ENCODE measurements at regions not wholly inside any gene's neighbourhood (a gene's known extent, or its start where the extent isn't known, plus 50 kb on each side); places are given as distances from the start of the nearest gene placed in this dataset.
"Not testable (repeated sequence)": the region's sequence is repeated elsewhere in the genome, so short reads cannot be mapped to it uniquely, and the experiment has no call there.

GRCh38 chr6:4210629-4211419, 75.4 kb upstream of the ECI2 start:
- H3K36me3 ChIP-seq: no peaks in the 10 kb centered on the region
- no peak overlapping the region for H3K4me3 ChIP-seq
- no peaks in the 10 kb centered on the region for H3K4me1 ChIP-seq
- TF ChIP-seq CTCF (IDR thresholded peaks at IDR 0.05): peak; percentile 50 to 72 (median 62)
- TF ChIP-seq EP300 (IDR thresholded peaks at IDR 0.05; ENCODE audit: low read depth): no peak
- TF ChIP-seq POLR2A (IDR thresholded peaks at IDR 0.05): no peak
- no peak for TF ChIP-seq POLR2AphosphoS5 (IDR thresholded peaks at IDR 0.05)
- in situ Hi-C loops (cut with MboI; ENCODE audit: low pct_ligation_motif_present in 1 of 4, low pct_unique_long_range_greater_than_20kb in 1 of 4, low sequenced_read_pairs in 3 of 4) (no loop called here), intact Hi-C loops (cut with DNase I; ENCODE audit: low total_unique reads) (no loop called here)
- peaks cover 9 to 16% of the 10 kb centered on the region in 2 donors for H3K9me3 ChIP-seq
- no peak overlapping the region for H3K27ac ChIP-seq
- WGBS, 2 donors (ENCODE audit: low coverage in 1 of 2): 54 to 67% methylated on average over 2 to 4 of the region's 4 CpGs
- peak; percentile 56 for DNase-seq
- H3K27me3 ChIP-seq: no peaks in the 10 kb centered on the region

- Histone ChIP-seq H3K9me3 (peaks cover 6 to 13% of the 10 kb centered on the region in 2 donors), H3K4me1 (no peaks in the 10 kb centered on the region), H3K27me3 (no peaks in the 10 kb centered on the region), H3K27ac (no peak overlapping the region), H3K36me3 (no peaks in the 10 kb centered on the region), H3K4me3 (no peak overlapping the region)
- 61% methylated on average over 2 of the region's 2 CpGs; no CpG with 5 or more reads in 1 of the 2 donors for WGBS, 2 donors (ENCODE audit: low coverage in 1 of 2)
- in situ Hi-C loops (cut with MboI; ENCODE audit: low pct_ligation_motif_present in 1 of 4, low pct_unique_long_range_greater_than_20kb in 1 of 4, low sequenced_read_pairs in 3 of 4) (no loop called here), intact Hi-C loops (cut with DNase I; ENCODE audit: low total_unique reads) (no loop called here)
- DNase-seq: no peak
- no peak for TF ChIP-seq POLR2A (IDR thresholded peaks at IDR 0.05)
- TF ChIP-seq EP300 (IDR thresholded peaks at IDR 0.05; ENCODE audit: low read depth): no peak
- no peak for TF ChIP-seq CTCF (IDR thresholded peaks at IDR 0.05)
- no peak for TF ChIP-seq POLR2AphosphoS5 (IDR thresholded peaks at IDR 0.05)
Observed at GRCh38 chr6:4209196-4209595, 73.8 kb upstream of the ECI2 start.

- Histone ChIP-seq H3K9me3 (peaks cover 0 to 3% of the 10 kb centered on the region in 2 donors), H3K4me3 (no peak overlapping the region), H3K4me1 (no peaks in the 10 kb centered on the region), H3K36me3 (no peaks in the 10 kb centered on the region), H3K27me3 (no peaks in the 10 kb centered on the region), H3K27ac (no peak overlapping the region)
- intact Hi-C loops (cut with DNase I; ENCODE audit: low total_unique reads) (no loop called here), in situ Hi-C loops (cut with MboI; ENCODE audit: low pct_ligation_motif_present in 1 of 4, low pct_unique_long_range_greater_than_20kb in 1 of 4, low sequenced_read_pairs in 3 of 4) (no loop called here)
- no peak for DNase-seq
- WGBS, 2 donors (ENCODE audit: low coverage in 1 of 2): 75 to 100% methylated on average over 2 of the region's 2 CpGs
- TF ChIP-seq CTCF (IDR thresholded peaks at IDR 0.05) (no peak), POLR2A (IDR thresholded peaks at IDR 0.05) (no peak), EP300 (IDR thresholded peaks at IDR 0.05; ENCODE audit: low read depth) (no peak), POLR2AphosphoS5 (IDR thresholded peaks at IDR 0.05) (no peak)
Observed at GRCh38 chr6:4208158-4208557, 72.8 kb upstream of the ECI2 start.

GRCh38 chr6:4203642-4204417, 68.5 kb upstream of the ECI2 start:
- H3K36me3 ChIP-seq; intact Hi-C loops (cut with DNase I; ENCODE audit: low total_unique reads); in situ Hi-C loops (cut with MboI; ENCODE audit: low pct_ligation_motif_present in 1 of 4, low pct_unique_long_range_greater_than_20kb in 1 of 4, low sequenced_read_pairs in 3 of 4); H3K4me1 ChIP-seq; H3K4me3 ChIP-seq; H3K27me3 ChIP-seq; H3K9me3 ChIP-seq; H3K27ac ChIP-seq; DNase-seq: not testable (repeated sequence)
- WGBS, 2 donors (ENCODE audit: low coverage in 1 of 2): 86 to 92% methylated on average over 8 to 20 of the region's 21 CpGs

All from transverse colon (tissue), 4 donors.